Pulmonary artery endothelial cell (primary cell): ENCODE measurements at regions not wholly inside any gene's neighbourhood (a gene's known extent, or its start where the extent isn't known, plus 50 kb on each side); places are given as distances from the start of the nearest gene placed in this dataset.
"Not testable (repeated sequence)": the region's sequence is repeated elsewhere in the genome, so short reads cannot be mapped to it uniquely, and the experiment has no call there.

Experiments used
- DNase-seq: peaks from one replicate; pipeline ENCODE4 v3.0.0-alpha.2; 2011; ENCODE audit warnings: low read depth, low spot score

DNA sequence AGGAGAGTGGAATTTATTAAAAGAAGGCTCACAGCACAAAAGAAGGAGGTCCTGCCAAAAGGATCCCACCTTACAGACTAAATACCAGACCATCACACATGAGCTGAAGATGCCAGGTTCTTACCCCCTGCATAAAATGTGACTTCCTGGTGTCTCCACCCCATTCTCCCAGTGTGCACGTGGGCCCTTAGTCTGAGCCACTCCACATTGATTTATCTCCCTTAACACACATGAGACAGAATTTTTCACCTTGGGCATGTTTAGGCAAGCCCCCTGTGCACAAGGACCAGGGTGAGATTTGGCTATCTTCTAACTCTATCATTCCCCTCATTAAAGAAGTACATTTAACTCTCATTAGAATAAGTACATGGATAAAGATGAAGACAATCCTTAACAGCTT lies 916.7 kb downstream of the PLOD2 start:
- DNase-seq = no peak

DNA sequence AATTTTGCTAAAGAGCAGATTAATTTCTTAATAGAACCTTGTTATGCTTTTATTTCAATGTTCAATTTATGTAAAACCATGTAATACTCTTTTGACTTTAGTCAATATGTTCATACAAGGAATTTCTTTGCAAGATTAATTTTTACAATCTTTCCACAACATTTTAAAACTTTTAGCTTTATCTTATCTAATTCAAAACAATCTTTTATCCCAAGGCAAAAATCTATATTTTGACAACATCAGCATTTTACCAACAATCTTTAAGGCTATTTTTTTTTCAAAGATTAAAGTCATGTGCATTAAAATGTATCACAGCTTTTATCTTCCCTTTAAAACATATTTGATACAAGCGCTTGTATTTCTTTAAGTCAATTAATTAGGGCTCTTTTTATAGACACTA lies 914.7 kb downstream of the PLOD2 start:
- no peak for DNase-seq

DNA sequence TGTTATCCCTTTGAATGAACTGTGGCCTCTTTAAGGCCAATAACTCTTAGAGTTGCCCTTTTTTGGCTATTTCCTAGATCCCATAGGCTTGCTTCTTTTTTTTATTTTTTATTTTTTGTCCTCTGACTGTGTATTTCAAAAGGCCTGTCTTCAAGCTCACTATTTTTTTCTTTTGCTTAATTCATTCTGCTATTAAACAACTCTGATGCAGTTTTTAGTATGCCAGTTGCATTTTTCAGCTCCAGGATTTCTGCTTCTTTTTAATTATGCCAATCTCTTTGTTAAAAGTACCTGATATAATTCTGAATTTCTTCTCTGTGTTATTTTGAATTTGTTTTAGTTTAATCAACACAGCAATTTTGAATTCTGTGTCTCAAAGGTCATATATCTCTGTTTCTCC lies 912.1 kb downstream of the PLOD2 start:
- DNase-seq = no peak

DNA sequence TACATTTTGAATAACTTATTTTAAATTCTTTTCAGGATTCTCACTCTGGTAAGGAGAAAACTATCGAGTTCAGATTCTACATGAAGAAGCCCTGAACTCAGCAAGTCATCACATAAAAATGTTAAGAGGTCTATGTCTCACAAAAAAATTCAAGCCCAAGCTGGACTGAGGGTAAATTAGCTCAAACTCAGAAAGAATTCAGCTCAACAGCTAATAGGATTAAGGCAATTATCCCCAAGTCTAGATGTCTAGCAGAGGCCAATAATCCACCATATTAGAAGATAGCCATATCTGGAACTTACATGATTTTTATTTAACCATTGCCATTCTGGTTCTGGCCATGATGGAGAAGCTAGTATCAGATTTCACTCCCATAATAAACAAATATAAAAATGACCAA lies 909.7 kb downstream of the PLOD2 start:
- DNase-seq = no peak

DNA sequence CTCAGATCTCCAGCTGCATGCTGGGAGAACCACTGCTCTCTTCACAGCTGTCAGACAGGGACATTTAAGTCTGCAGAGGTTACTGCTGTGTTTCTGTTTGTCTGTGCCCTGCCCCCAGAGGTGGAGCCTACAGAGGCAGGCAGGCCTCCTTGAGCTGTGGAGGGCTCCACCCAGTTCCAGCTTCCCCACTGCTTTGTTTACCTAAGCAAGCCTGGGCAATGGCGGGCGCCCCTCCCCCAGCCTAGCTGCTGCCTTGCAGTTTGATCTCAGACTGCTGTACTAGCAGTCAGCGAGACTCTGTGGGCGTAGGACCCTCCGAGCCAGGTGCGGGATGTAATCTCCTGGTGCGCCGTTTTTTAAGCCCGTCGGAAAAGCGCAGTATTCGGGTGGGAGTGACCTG lies 903.0 kb downstream of the PLOD2 start:
- DNase-seq = not testable (repeated sequence)

DNA sequence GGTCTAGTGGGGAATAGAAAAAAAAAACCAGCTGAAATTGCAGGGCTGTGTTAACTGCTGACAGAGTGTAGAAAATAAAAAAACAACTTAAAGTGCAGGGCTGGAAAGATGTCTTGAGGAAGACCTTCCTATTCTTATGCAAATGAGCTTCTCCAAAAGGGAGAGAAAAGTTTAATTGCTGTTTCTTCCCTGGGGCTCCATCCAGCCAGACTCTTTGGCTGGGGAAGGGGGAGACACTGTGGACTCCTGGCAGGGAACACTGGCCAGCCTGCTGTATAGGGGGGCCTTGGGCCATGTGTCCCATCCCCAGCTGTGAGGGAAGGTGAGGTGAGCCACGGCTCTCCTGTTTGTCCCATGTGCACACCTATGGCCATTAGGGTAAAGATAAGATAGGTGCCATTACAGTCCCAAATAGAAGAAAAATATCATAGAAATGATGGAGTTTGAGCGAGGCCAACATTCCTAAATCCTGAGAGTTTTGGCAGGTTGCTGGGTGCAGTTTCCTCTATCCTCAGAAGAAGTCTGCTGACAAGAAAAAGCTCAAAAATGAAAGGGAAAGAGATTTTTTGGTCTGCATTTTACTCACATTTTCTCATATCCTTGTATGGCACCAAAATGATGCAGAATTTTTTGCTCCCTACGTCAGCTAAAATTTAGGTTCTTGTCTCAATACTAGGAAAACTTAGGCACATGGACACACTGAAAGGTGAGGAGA lies 901.7 kb downstream of the PLOD2 start:
- no peak for DNase-seq

DNA sequence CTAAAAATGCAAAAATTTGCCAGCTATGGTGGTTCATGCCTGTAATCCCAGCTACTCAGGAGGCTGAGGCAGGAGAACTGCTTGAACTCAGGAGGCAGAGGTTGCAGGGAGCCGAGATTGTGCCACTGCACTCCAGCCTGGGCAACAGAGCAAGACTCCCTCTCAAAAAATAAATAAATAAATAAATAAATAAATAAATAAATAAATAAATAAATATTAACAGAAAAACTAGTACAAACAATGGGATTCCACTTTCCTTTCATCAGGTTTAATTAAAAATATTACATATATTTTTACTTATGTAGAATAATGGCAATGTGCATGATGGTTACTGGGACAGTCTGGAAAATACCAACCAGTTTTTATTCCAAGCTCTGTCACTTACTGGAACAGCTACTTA lies 897.5 kb downstream of the PLOD2 start:
- DNase-seq = not testable (repeated sequence)

DNA sequence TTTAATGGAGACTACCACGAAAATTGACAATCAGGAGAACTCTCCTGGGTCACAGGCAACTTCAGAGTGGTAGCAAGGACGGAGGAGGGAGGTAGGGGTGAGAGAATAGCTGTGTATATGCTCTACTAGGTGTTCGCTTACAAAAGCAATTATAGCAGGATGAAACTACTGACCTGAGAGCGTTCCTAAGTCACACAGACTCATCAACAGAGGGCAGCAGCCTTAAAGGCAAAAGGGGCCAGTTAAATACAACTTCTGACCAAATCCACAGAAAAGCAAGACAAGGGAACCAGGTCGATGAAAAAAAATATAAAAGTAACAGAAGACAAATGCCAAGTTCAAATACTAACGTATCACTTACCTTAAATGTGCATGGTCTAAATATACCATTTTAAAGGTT lies 894.6 kb downstream of the PLOD2 start:
- no peak for DNase-seq

DNA sequence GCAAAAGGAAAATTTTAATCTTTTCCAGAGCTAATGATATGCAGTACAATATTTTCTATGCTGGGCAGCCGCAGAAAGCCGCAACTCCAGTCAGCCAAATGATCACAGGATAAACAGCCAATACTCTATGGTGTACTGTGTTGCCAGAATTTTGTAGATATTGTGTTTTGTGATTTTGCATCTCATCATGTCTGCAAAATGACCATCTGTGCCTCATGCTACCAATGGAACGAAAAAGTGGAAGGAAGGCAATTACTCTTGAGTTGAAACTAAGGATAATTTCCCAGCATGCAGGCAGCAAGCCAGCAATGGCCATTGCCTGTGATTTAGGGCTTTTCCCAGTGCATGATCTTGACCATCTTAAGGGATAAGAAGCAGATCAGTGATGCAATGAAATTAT lies 891.9 kb downstream of the PLOD2 start:
- no peak for DNase-seq

DNA sequence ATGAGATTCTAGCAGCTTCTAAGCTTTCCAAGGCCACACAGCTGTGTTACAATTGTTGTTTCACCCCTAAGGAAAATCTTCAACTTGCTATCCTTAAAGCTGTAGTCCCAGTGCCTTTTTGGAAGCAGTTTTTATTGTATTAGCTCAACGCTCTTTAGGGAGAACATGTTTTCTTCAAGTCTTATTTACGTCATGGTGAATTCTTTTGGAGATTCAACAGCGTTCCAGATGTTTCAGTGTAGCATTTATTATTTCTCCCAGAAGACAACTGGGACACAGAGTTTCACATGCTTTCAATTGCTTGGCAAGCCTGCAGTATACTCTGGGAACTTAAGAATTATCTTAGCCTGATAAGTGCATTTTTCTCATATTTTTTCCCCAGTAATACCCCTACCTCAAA lies 888.3 kb downstream of the PLOD2 start:
- DNase-seq = no peak

DNA sequence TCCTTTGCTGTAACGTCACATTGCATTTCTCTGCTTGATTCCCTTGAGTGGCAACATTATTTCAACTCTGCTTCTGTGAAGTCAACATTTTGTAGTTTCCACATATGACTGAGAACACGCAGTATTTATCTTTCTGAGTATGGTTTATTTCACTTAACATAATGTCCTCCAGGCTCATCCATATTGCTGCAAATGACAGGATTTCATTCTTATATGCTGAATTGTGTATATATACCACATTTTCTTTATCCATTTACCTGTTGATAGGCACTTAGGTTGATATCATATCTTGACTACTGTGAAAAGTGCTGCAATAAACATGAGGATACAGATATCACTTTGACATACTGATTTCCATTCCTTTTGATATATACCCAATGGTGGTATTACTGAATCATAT lies 878.5 kb downstream of the PLOD2 start:
- DNase-seq = no peak

DNA sequence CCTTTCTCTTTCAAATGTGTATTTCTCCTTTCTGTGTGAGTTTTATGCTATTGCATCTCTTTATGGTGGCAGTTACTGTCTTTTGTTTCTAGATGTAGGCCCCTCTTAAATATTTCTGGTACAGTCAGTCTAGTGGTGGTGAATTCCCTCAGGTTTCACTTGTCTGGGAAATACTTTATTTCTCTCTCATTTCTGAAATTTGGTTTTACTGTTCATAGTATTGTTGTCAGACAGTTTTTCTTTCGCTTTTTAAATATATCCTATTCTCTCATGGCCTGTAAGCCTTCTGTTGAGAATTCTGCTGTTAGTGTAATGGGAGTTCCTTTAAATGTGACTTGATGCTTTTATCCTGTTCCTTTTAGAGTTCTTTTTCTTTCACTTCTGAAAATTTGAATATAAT lies 874.0 kb downstream of the PLOD2 start:
- DNase-seq = no peak

DNA sequence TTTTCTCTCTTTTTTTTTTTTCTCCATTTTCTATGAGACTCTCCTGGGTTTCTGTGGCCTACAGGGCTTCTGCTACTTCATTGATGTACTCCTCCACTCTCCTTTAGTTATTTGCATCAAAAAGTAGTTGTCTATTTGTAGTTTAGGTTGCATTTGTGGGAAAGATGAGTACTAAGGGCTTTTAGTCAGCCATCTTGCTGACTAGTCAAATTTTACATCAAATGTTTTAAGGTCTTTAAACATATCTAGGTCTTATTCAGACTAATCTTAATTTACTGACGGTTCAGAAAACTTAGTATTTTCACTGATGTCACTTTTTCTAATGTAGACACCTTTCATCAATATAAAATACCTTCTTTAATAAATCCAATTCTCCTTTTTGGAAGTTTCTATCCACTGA lies 871.0 kb downstream of the PLOD2 start:
- DNase-seq = no peak

DNA sequence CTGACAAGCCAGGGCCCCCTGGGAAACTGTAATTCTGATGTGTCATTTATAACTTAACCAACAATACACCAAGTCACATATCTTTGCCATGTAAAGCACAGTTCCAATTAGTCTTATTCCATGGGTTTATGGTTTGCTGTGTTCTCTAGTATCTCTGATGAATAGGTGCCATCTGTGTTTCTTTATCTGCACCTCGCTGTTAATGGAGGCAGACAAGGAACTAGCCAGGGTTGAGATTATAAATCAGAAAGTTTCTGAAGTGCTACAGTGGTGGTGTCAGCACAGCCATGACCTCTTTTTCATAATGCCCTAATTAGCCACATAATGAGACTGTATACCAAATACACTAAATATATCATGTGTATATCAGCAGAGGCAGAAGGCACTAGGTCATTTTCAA lies 866.4 kb downstream of the PLOD2 start:
- DNase-seq = no peak

DNA sequence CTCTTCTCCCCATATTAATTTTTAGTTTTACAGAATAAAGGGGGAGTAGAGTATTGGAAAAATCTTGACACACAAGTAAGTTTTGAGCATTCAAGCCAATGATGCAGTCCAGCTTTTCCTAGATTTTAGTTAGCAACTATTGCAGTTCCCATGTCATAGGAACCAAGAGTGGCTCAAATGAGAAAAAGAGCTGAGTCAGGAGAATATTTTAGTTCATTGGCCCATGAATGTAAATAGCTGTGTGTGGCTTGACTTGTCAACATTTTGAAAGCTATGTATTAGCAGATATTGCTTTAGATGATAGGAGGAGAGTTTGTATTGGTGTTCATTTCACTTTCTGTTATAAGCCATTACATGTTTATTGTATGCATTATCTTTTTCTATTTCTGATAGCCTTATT lies 853.7 kb downstream of the PLOD2 start:
- DNase-seq = no peak

DNA sequence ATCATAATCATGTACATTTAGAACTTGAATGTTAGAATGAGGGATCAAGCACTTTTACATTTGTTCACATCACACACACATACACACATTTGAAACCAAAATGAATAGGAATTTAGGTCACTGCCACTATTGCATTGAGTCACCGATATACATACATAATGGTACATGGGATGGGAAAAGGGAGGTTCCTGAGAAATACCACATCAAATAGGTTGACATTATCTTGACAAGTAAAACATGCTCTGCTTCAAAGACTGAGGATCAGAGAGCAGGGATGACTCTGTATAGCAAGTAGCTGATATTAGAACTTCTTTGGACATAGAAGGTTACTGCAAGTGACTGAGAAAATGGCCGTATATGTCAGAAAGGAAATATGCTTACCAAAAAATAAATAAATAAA lies 847.2 kb downstream of the PLOD2 start:
- no peak for DNase-seq

DNA sequence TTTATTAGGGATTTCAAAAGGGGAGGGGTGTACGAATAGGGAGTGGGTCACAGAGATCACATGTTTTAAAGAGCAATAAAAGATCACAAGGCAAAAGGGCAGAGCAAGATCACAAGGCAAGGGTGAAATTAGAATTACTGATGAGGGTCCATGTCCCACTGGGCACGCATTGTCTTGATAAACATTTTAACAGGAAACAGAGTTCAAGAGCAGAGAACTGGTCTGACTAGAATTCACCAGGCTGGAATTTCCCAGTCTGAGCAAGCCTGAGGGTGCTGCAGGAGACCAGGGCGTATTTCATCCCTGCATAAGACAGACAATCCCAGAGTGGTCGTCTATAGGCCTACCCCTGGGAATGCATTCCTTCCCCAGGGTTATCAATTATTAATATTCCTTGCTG lies 844.7 kb downstream of the PLOD2 start:
- DNase-seq = not testable (repeated sequence)

DNA sequence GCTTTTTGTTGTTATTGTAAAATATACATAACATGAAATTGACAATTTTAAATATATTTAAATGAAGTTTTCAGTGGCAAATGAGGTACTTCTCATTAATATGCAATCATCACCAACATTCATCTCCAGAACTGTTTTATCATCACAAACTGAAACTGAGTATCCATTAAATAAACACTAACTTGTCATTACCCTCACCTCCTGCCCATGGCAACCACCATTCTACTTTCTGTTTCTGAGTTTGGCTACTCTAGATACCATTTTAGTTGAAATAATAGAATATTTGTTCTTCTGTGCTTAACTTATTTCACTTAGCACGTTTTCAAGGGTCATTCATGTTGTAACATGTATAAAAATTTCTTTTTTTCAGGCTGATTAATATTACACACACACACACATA lies 834.3 kb downstream of the PLOD2 start:
- no peak for DNase-seq

DNA sequence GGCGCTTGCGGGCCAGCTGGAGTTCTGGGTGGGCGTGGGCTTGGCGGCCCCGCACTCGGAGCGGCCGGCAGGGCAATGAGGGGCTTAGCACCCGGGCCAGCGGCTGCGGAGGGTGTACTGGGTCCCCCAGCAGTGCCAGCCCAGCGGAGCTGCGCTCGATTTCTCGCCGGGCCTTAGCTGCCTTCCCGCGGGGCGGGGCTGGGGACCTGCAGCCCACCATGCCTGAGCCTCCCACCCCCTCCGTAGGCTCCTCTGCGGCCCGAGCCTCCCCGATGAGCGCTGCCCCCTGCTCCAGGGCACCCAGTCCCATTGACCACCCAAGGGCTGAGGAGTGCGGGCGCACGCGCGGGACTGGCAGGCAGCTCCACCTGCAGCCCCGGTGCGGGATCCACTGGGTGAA lies 827.6 kb downstream of the PLOD2 start:
- DNase-seq = not testable (repeated sequence)

DNA sequence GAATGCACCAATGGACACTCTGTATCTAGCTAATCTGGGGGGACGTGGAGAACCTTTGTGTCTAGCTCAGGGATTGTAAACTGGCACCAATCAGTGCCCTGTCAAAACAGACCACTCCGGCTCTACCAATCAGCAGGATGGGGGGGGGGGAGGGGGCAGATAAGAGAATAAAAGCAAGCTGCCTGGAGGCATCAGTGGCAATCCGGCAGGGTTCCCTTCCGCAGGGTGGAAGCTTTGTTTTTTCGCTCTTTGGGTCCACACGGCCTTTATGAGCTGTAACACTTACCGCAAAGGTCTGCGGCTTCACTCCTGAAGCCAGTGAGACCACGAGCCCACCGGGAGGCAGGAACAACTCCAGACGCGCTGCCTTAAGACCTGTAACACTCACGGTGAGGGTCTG lies 827.1 kb downstream of the PLOD2 start:
- no peak for DNase-seq

DNA sequence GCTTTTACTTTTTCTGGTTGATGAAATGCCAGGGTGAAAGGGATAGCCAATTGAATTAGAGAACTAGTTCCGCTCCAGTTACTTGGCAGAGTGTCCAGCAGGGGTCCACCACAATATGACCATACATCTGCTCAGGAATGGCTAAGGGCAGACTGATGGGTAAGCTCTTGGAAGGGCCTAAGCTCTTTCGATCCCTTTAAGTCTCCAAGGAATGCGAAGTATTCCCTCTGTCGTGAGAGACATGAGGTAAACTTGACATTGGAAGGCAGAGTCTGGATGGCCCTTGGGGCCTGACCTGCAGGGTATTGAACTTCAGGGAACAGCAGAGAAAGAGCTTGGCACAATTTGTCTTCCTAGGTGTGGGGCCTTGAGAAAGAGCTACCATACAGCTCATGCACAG lies 805.8 kb downstream of the PLOD2 start:
- no peak for DNase-seq

DNA sequence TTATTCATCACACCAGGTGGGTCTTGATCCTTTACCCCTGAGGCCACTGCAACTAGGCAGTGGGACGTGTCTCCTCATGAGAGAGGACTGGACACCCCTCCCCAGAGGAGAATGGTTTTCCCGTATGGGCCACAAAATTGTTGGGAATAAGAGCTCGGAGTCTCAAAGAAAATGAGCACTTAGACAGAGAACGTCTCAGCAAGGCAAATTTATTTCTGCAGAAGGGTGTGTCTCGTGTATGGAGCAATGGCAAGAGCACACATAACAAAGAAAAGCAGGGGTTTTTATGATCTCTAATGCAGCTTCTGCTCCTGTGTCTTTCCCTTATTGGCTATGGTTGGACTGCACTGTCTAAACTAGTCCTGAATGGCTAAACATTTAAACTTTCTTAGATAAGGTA lies 803.5 kb downstream of the PLOD2 start:
- DNase-seq = no peak

DNA sequence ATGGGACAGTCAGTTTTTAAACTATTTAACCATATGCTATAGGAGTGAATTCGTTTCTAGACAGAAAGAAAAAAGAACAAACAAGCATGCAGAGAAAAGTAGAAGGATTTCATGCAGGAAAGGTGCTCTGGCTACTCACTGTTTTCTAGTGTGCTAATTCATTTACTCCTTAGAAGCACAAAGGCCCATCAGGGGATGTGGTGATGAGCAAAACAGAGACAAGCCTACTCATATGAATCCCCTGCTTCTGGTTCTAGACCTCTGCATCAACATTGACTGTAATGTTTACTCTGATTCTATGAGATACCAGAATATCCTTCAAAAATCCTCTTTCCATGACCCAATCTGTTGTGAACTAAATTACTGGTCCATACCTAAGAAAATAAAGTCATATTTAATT lies 801.9 kb downstream of the PLOD2 start:
- no peak for DNase-seq

DNA sequence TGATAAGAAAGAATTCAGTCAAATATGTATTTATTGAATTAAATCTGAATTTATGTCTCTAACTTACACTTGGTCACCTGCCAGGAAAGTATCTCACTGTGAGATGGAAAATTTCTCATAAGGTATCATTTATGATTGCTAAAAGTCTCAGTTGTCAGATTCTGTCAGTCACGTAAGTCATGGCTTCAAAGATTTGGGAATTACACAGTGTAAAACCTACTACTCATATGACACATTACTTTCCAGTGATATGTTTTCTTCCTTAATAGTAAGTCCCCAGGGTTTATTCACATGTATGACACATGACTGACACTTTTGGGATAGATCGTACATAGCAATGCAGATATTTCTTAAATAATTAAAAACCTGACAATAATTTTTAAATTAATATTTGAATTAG lies 792.2 kb downstream of the PLOD2 start:
- DNase-seq = no peak
